ENCODE measurements at regions not wholly inside any gene's neighbourhood (a gene's known extent, or its start where the extent isn't known, plus 50 kb on each side); places are given as distances from the start of the nearest gene placed in this dataset.
A peak's percentile ranks its signal among the peaks of the same experiment; 100 is the strongest.

DNA sequence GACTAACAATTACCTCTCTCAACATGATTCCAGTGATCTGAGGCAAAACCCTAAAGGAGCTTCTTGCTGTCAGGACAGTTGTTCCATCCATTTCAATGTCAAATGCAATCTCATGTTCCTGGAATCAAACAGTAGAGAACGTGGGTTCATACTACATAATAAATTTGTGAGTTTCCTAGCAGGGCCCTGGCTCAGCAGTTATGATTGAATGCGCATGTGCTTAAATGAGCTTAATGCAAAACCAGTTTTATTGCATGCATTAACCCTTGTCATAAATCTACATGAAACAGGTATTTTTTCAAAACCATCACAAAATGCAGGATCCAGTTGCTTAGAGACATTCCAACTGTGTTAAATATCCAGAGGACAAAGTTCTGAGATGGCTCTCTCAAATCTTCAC, 225.4 kb upstream of the TMEM72 start:
- no peak for DNase-seq

DNA sequence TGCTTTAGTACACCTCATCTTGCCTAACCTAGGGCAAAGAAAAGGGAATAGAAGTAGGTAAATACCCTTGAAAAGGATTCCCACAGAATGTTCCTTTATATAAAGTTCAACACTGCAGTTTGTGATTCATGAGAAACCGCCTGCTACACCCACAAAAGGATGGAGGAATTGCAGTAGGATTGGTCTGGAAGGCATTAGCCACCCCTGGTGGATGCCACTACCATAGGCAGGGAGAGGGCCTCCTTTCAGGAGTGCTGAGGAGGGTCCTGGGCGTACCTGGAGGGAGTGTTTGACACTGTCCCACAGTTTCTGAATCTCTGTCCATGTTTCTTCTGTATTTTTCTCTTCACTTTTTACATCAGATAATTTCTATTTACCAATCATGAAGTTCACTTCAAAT, 221.8 kb upstream of the TMEM72 start:
- DNase-seq, result no peak

DNA sequence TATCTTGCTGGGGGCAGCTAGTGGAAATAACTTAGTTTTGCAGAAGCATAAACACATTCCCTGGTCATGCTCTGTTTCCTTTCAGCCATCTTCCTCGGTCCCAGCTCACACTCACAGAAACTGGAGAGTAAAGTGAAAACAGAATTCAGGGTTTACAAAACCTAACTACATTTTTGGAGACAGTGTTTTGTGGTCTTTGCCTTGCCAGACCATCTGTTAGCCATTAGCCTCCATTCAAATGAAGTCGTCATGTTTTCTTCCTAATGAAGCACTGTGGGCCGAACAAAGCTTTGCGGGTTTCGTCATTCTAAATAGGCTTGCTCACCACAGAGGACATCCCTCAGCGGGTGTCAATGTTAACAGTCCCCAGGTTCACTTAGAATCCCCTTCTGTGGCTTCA, 214.6 kb upstream of the TMEM72 start:
- peak; percentile 20 for DNase-seq

- DNase-seq, result peak; percentile 25
These were observed 214.0 kb upstream of the TMEM72 start for GRCh38 chr10:44697116-44697515.

- no peak for DNase-seq
These were observed 208.6 kb upstream of the TMEM72 start for GRCh38 chr10:44702531-44702930.

DNA sequence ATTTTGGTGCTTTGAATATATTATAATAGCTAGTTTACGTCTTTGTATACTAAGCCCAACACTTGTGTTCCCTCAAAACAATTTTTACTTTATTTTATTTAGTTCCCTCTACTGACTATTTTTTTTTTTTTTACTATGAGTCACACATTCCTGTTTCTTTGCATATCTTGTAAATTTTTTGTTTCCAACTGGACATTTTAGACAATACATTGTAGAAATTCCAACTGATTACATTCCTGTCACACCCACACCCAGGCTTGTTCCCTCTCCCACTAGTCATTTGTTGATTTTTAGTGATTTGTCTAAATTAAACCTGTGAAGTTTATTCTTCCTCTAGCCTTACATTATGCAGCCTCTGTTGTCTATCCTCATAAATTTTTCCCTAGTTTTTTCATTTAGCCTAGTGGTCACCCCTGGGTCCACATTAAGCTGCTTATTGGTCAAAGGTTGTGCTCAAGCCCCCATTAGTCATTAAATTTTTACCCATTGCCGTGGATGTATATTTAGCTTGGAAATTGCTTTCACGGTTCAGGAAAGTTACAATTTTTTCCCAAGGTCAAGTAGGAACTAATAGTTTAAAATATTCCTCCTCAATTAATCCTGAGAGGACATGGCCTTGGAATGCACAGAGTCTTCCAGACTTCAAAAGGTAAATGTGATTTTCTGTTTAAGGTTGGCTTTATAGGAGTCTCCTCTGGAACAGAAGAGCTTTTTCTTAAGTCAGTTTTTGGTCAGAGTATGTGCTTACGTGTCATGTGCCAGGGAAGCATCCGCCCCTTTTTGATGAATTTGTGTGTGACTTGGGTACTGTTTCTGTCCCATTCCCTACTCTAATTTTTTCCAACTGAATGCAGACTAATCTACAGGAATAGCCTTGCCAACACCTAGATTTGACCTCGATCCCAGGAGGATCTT, 207.6 kb upstream of the TMEM72 start:
- DNase-seq, result no peak

DNA sequence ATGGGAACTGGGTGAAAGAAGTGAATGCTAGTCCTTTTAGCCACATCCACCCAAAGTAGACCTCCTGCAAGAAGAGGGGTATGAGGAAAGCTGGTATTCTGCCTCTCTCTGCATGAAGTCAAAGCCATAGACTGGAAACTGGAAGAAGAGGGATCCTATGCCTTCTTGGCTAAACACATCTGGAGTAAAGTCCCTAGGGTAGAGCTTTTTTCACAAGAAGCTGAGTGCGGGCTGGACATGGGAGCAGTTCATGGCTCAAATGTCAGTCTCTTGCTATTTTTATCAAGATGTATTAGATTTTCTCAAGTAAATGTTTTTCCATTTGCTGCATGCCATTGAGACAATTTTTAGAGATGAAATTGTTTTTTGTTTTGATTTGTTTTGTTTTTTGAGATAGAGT, 206.5 kb upstream of the TMEM72 start:
- DNase-seq, result no peak

GRCh38 chr10:44706745-44707144, 204.4 kb upstream of the TMEM72 start:
- DNase-seq, result no peak

DNA sequence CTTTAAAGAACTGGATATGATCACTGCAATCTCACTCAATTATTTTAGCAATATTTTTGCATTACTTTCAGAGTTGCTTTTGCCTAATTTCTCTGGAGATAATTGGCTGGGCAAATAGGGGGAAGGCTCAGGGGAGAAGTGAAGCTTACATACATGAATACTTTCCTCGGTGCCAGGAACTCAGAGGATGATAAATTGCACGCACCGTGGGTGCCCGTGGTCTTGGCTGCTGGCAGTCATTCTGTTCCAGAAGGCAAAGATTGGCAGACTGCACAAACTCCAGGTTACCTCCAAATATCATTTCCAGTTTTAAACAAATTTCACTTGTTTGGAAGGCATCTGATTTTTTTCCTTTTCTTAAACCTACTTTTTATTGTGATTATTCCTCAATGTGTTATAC, 197.8 kb upstream of the TMEM72 start:
- DNase-seq, result no peak

- no peak for DNase-seq
These were observed 196.7 kb upstream of the TMEM72 start for GRCh38 chr10:44714451-44714850.

DNA sequence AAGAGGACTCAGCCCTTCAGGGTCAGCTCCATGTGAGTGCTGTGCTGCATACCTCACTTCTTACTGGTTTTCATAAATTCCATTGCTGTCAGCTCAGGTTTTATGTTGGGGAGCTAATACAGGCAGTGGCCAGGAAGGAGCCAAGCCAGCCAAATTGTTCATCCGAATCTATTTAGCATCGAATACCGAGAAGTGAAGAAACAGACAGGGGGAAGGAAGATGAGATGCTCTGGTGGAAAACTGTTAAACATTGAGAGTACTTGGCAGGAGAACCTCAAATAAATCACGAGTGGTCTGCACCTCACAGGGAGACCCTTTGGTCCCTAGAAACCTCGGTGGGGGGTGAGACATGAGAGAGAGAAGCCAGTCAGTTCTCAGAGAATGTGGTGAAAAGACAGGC, 196.0 kb upstream of the TMEM72 start:
- DNase-seq, result no peak

DNA sequence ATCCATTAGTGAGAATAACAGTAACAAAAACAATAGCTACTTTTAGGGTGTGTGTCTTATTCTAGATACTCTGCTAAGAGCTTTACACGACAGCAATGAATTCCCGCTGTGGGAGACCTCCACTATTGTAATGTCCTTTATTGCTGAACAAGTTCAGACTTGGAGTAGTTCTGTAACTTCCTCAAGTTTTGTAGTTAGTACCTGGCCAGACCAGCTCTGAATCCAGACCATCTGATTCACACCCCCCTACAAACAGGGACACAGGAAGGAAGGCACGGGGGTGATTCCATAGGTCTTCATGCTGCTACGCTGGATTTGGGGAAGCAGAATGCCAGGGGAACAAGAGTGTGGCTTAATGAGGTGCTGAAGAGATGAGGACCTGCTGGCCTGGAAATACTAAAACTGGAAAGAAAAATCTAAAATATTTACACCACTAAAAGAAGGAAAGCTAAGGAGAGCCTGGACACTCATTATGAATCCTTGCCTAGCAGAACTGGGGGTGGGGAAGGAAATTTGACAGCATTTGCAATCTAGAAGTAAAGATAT, 194.6 kb upstream of the TMEM72 start:
- DNase-seq, result no peak

- no peak for DNase-seq
These were observed 188.1 kb upstream of the TMEM72 start for GRCh38 chr10:44723082-44723481.

GRCh38 chr10:44723619-44724325, 187.4 kb upstream of the TMEM72 start:
- DNase-seq, result no peak

GRCh38 chr10:44724415-44725174, 186.5 kb upstream of the TMEM72 start:
- DNase-seq, result no peak

DNA sequence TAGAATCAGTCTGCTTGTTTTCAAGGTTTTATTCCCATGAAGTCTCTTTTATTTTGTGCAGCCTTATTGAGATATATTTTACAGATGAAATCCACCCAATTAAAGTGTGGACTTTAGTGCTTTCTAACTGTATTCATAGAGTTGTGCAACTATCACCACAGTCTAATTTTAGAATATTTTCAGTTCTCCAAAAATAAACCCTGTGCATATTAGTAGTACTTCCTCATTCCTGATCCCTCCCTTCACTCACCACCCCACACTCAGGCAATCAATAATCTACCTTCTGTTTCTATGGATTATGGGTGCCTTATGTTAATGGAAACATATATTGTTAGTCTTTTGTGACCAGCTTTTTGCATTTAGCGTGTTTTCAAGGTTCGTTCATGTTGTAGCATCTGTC, 185.7 kb upstream of the TMEM72 start:
- DNase-seq, result no peak

DNA sequence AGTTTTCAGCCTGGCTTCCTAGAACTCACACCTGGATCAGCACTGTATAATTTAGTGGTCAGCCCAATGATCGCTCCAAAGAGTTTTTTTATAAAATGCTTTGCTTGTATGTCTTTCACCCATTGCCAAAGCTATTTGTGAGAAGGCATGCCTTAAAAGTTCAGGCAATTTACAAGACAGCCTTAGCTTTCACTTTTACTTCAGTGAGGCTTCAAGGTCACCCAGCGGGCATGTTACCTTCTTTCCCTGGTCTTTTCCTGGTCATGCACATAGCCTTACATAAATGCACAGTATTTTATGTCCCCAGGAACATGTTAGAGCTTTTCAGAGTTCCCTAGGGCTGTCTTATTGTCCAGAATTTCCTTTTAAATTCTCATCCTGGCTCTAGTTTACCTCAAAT, 179.9 kb upstream of the TMEM72 start:
- no peak for DNase-seq

DNA sequence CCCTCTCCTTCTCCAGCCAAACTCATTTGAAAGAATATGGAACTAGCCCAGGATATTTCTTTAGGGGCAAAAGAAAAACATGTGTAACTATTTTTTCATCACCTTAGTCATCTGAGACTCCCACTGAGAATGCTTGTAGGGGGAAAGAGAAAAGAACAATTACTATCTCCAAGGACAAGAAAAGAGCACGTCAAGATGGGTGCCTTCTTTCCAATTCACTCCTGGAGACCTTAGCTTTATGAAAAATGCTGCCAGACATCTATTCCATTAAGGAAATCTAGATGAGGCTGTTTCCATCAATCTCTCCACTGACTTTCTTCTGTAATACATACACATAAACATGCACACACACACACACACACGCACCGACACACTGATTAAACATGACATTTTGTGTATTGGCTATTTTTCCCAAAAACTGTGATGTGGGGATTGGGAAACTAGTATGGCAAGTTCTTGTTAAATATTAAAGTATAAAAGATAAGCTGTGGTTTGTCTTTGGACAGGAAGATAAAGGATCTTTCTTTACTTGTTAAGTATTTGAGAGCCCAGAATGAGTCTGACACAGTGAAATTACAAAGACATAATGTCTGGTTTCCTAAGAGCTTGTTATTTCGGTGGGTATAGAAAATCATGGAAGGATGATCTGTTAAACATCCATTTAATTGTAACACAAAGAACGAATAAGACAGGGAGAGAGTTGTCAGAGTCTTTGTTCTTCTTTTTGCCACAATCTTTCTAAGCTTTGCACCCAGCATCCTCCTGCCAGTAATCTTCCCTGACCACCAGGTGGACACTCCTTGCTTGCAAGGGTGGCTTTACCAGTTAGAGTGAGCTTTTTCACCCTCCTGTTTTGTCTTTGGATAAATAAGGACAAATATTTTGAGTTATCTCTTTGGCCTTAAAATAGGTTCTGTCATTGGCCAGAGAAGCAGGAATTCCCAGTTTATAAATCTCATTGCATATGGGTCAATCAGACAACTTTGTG, 177.3 kb upstream of the TMEM72 start:
- no peak for DNase-seq

GRCh38 chr10:44742248-44742647, 168.9 kb upstream of the TMEM72 start:
- DNase-seq, result no peak

- no peak for DNase-seq
These were observed 167.6 kb upstream of the TMEM72 start for GRCh38 chr10:44743535-44743934.

GRCh38 chr10:44745920-44746319, 165.2 kb upstream of the TMEM72 start:
- no peak for DNase-seq
